GM18498 (cell line): ENCODE measurements at regions not wholly inside any gene's neighbourhood (a gene's known extent, or its start where the extent isn't known, plus 50 kb on each side); places are given as distances from the start of the nearest gene placed in this dataset.
A peak's percentile ranks its signal among the peaks of the same experiment; 100 is the strongest.
"Not testable (repeated sequence)": the region's sequence is repeated elsewhere in the genome, so short reads cannot be mapped to it uniquely, and the experiment has no call there.

Experiments
- ATAC-seq: cut with Tn5 transposase; IDR thresholded peaks from one replicate; pipeline ENCODE4 v1.9.1; 2021; ENCODE audit warnings: mild to moderate bottlenecking, moderate library complexity; ENCODE audit not compliant: unreplicated experiment

GRCh38 chr13:38160131-38160530, 189.5 kb upstream of the UFM1 start:
- ATAC-seq: no peak

GRCh38 chr13:38159710-38160109, 189.9 kb upstream of the UFM1 start:
- ATAC-seq: no peak

GRCh38 chr13:38147050-38147449, 202.6 kb upstream of the UFM1 start:
- ATAC-seq: no peak

GRCh38 chr13:38141792-38142191, 207.9 kb upstream of the UFM1 start:
- ATAC-seq: no peak

- ATAC-seq: no peak
Observed at GRCh38 chr13:38135592-38135991, 214.1 kb upstream of the UFM1 start.

GRCh38 chr13:38121267-38121666, 228.4 kb upstream of the UFM1 start:
- ATAC-seq: no peak

- no peak for ATAC-seq
Observed at GRCh38 chr13:38103851-38104250, 234.3 kb upstream of the TRPC4 start.

- no peak for ATAC-seq
Observed at GRCh38 chr13:38099751-38100150, 230.2 kb upstream of the TRPC4 start.

GRCh38 chr13:38093425-38093824, 223.9 kb upstream of the TRPC4 start:
- no peak for ATAC-seq

- no peak for ATAC-seq
Observed at GRCh38 chr13:38090913-38091312, 221.3 kb upstream of the TRPC4 start.

GRCh38 chr13:38086721-38087120, 217.1 kb upstream of the TRPC4 start:
- no peak for ATAC-seq

GRCh38 chr13:38086013-38086412, 216.4 kb upstream of the TRPC4 start:
- no peak for ATAC-seq

- no peak for ATAC-seq
Observed at GRCh38 chr13:38073931-38074330, 204.4 kb upstream of the TRPC4 start.

GRCh38 chr13:38072696-38073095, 203.1 kb upstream of the TRPC4 start:
- no peak for ATAC-seq

- not testable (repeated sequence) for ATAC-seq
Observed at GRCh38 chr13:38071340-38071739, 201.8 kb upstream of the TRPC4 start.

GRCh38 chr13:38053896-38054295, 184.3 kb upstream of the TRPC4 start:
- ATAC-seq: no peak

- ATAC-seq: no peak
Observed at GRCh38 chr13:38046049-38046376, 176.4 kb upstream of the TRPC4 start.

- peak; percentile 87 for ATAC-seq
Observed at GRCh38 chr13:38045278-38046048, 175.9 kb upstream of the TRPC4 start.

- ATAC-seq: no peak
Observed at GRCh38 chr13:38044067-38044466, 174.5 kb upstream of the TRPC4 start.

GRCh38 chr13:38042771-38043170, 173.2 kb upstream of the TRPC4 start:
- ATAC-seq: no peak

GRCh38 chr13:38024431-38024830, 154.9 kb upstream of the TRPC4 start:
- no peak for ATAC-seq

GRCh38 chr13:38017320-38017719, 147.7 kb upstream of the TRPC4 start:
- no peak for ATAC-seq

- ATAC-seq: no peak
Observed at GRCh38 chr13:38013676-38014075, 144.1 kb upstream of the TRPC4 start.
